GM19240 (cell line): ENCODE measurements at regions not wholly inside any gene's neighbourhood (a gene's known extent, or its start where the extent isn't known, plus 50 kb on each side); places are given as distances from the start of the nearest gene placed in this dataset.

Experiments used
- DNase-seq: peaks from one replicate; pipeline ENCODE4 v3.0.0; 2011; ENCODE audit warnings: low spot score; ENCODE audit not compliant: insufficient read length

DNA sequence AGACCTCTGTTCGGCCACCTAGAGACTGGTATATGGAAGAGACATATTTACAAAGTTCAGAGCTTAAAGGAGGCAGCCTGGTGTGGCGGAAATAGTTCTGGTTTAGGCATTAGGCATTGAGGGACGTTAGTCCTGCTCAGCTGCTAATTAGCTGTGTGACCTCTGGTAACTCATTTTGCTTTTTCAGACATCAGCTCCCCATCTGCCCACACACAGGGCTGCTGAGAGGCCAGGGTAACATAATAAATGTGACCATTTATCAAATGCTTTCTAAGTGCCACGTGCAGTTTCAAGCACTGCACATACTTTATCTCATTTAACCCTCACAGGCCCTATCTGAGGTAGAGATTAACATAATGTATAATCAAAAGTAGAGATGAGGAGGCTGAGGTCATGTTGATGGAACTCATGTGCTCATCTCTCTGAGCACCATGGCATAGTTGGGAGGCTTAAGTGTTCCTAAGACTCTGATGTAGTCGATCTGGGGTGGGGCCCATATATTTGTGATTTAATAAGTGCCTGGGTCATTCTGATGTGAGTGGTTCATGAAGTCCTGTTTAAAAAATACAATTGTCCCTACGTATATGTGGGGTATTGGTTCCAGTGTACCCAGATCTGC is 267.2 kb upstream of the PLXNA2 start:
- DNase-seq = no peak

DNA sequence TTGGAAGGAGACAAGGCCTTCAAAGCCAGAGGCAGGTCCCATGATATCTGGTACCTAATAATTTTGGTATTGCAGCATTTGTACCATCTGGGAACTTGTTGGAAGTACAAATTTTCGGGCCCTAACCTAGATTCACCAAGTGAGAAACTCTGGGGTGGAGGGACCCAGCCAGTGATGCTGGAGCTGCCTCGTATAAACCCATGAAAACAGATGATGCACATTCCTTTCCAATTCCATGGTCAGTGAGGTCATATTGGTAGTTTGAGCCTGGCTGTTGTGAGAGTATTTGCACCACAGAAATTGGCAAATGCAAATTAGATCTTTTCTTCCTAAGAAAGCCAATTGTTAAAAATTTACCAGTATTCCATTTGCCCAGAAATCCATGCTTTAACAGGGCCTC is 269.6 kb upstream of the PLXNA2 start:
- DNase-seq = no peak

DNA sequence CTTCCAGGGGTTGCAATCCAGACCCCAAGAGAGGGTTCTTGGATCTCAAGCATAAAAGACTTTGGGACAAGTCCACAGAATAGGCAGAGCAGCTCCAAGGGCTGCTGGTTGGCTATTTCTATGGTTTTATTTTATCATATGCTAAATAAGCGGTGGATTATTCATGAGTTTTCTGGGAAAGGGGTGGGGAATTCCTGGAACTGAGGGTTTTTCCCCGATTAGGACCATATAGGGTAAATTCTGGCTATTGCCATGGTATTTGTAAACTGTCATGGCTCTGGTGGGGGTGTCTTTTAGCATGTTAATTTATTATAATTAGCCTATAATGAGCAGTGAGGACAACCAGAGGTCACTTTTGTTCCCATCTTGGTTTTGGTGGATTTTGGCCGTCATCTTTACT is 270.9 kb upstream of the PLXNA2 start:
- no peak for DNase-seq

DNA sequence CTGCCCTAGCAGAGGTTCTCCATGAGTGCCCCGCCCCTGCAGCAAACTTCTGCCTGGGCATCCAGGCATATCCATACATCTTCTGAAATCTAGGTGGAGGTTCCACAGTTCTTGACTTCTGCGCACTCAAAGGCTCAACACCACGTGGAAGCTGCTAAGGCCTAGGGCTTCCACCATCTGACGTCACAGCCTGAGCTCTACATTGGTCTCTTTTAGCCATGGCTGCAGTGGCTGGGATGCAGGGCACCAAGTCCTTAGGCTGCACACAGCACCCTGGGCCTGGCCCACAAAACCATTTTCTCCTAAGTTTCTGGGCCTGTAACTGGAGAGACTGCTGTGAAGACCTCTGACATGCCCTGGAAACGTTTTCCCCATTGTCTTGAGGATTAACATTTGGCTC is 272.6 kb upstream of the PLXNA2 start:
- DNase-seq = no peak

DNA sequence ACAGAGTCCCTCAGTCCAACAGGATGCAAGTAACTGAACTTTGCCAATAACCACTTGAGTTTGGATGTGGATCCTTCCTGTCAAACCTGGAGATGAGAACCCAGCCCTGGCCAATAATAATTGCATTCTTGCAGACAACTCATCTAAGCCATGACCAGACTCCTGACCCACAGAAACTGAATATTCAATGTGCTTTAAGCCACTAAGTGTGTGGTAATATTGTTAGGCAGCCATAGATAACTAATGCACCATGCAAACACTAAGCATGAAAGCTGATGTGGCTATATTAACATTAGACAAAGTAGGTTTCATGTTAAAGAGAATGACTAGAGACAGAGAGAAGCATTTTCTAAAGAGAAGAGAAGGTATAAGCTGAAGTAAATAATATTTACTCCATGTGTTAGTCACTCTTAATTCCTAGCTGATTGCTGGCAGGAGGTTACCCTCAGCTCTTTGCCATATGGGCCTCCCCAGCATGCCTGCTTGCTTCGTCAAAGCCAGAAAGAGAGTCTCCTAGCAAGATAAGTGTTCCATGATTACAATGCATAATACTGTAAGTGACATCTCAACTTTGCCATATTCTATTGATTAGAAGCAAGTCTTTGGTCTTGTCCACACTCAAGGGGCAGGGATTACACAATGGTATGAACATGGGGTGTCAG is 276.4 kb upstream of the PLXNA2 start:
- no peak for DNase-seq

DNA sequence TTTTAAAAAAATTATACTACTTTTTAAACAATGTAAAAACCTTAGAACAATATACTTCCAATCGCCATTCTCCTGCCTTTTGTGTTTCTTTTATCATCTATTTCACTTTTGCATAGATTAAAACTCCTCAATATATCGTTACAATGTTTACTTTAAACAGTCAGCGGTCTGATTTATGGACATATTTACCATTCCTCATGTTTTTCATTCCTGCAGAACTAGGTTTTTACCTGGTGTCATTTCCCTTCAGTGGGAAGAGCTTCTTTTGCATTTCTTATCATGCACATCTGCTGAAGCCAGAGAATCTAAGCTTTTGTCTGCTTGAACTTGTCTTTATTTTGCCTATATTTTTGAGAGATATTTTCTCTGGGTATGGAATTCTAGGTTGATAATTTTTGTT is 277.4 kb upstream of the PLXNA2 start:
- DNase-seq = no peak

DNA sequence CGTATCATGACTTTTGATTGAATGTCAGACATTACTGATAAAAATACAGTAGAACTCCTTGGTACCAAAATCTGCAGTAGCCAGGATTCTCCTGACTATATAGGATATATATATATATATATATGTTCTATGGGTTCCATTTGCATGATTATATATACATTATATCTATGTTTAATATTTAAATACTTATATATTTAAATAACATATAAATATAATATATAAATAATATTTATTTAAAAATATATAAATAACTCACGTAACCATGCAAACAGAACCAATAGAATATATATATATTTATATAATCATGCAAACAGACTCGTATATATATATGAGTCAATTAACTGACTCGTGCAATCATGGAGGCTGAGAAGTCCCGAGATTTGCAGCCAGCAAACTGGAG is 278.8 kb upstream of the PLXNA2 start:
- no peak for DNase-seq

DNA sequence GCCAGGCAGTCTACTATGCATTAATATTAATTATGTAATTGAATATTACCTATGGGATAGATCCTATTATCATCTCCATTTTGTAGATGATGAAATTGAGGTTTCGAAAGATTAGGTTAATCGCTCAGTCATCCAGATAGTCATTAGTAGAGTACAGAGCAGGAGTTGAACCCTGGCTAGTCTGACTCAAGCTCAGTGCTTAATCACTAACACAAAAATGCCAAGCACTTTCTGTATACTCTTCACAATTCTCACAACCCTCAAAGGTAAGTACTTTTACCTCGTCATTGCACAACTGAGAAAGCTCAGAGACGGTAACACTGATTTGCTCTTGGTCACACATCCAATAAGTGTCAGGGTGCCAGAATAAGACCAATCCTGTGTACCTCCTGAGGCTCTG is 280.2 kb upstream of the PLXNA2 start:
- DNase-seq = no peak

DNA sequence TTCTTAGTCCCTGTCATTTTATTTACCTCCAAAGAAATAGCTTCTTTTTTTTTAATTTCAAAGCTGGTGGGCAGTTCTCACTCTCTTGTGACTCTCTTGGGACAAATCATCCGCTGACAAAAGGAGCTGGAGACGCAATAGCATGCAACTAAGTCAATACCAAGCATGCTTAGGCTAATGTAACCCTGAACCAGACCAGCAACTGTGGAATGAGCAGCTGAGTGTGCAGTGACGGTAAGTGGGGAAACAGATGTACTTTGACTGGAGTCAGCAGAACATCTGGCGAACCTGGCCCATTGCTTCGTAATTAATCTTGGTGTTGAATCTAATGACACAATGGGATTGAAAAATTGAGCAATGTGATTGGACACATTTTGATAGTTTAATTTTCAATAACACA is 280.7 kb upstream of the PLXNA2 start:
- DNase-seq = no peak

DNA sequence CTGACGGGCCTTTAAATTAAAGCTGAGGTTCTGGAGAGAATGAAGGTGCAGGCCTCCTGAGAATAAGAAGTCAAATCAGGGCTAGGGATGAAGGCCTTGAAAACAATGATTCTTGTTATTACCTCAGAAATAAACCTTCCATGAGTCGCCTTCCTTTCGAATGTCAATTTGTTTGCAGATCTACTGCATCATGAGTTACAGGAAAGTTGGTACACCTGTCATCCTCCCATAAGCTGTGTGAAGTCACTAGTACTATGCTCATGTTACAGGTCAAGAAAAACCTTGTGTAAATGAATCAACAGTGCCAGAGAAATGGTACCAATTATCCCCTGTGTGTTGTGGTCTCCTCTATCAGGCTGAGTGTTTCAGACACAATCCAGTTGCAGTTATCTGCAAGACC is 281.2 kb upstream of the PLXNA2 start:
- DNase-seq = no peak

DNA sequence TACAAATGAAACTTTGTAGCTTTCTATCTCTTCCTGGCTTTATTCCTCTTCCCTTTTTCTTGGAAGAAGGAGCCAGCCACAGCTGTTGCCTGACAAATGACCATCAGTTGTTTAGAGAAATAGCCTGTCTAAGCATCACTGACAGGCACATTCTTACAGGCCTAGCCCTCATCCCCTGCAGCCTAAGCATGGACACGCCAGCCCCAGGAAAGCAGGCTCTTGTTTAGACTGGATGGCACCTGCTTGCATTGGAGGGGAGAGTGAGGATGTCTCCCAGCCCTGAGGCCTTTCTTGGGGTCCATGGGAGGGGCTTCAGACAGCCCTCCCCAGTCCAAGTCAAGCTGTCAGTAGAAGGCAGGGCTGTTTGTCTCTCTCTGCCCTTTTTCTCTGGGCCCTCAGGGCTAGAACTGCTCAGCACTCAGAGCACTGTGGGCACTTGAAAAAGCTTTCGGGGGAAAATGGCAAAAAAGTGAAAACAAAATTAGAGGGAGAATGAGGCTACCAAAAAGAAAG is 282.5 kb upstream of the PLXNA2 start:
- DNase-seq = no peak

DNA sequence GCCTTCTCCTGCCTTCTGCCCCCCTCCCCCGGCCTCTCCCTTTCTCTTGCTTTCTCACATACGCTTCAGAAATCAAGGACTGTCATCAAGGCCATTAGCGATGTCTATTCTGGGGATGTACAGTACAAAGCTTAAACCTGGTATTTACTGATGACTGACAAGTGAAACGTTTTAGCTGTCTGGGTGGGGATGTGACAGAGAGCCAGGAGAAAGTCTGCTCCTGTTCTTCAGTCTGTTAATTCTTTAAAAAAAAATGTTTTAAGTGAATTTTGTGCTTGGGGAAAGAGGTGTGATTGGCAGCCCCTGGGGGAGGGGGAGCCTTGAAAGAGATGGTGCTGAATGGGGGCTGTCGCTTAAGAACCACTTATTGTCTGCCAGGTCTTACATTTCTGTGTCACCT is 283.0 kb upstream of the PLXNA2 start:
- no peak for DNase-seq

DNA sequence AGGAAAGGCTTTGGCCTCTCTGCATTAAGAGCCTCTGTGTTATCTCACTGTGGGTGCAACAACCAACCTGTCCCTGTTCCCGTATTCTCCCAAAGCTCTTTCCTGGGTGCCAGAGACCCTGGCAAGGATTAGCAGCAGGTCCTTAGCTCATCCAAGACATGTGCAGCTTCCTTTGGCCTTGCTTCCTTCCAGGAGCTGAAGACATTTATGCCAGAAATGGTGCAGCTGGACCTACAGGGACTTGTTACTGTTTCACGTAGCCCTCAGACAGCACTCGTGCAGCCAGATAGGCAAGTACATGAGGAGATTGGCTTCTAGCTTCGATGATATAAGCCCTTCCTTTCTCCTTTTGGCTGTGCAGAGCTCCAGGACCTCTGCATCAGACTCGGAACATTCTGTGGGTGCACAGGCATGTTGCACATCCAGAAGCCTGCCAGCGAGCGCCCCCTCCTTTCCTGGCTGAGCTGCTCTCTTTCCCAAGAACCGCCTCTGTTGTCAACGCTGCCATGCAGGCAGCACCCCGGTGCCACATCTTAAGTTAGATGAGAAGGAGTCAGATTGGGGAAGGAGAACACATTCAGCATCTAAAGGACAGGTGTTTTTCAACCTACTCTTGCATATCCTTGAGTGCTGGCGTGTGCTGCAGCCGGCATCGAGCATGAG is 284.5 kb upstream of the PLXNA2 start:
- no peak for DNase-seq

DNA sequence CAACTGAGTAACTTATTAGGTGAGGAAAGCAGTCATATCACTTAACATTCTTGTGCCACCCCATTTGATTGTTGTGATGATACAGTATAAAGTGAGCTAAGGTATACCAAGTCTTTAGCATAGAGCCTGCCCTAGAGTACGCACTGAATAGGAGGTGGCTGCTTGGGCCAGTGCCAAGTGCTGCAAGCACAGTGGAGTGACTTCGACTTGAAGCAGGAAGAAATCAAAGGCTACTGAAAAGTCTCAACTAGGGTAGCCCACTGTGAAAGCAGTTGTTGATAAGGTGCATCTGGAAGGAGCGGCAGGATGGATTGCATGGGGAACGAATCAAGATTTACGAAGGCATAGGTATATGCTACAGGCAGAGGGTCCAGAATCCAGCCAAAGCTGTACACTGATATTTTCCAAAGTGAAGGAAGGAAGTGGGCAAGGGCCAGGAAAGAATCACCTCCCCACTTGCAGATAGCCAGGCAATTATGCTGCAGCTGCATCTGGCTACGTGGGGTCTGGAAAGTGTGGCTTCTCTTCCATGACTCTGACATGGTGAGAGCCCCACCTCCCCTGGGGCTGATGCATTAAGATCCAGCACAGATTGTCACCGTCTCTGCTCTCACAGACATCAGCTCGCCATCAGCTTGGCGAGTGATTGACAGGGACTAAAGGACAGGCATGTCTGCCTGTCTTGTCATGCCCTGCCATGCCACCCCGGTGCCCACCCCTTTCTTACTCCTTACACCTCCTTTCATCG is 287.0 kb upstream of the PLXNA2 start:
- no peak for DNase-seq

DNA sequence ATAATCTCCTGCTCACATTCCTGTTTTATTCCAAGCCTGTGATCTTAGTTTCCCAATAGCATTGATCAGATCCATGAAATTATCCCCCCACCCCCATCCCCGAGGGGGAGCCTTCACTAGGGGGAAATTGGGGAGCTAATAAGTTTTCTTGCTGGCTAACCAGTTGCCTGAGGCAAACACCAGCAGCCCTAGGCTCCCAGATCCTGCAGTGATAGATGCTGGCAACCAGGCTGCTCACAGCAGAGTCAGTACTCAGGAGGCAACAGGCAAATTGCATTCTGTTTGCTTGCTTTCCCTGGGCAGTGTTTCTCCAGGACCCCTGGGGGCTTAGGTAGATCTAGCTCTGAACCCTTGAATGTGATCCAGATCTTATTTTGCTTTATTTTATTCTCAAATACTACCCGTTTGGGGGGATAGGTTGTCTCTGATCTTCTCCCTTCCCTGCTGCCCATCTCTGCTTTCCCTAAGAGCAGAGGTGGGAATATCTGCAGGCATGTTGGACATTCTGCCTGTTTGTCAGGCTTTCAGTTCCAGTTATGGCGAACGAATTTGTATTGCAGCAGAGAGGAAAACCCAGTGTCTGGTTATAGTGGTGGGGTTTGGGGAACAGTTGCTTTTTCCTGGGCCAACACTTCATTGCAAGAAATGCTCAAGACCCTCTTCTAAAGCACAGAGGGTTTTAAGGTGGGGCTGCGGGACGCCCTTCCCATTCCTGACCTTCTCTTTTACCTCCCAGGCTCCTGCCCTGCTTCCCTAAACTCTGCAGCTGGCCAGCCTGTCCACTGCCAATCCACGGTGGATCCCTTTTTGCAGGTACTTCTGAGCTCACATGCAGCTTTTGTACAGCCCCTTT is 289.8 kb upstream of the PLXNA2 start:
- no peak for DNase-seq

DNA sequence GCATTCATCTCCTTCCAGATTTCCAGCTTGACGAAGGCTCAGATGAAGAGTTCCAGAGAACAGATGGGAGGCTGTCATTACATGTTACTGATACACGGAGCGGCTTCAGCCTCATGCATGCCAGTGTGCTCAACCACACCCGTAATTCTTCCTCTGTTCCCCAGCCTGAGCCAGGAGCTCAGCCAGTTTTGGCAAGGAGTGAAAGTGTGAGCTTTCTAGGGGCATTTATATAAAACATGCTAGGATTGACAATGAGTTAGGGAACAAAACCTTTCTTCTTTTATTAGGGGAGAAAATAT is 290.4 kb upstream of the PLXNA2 start:
- DNase-seq = no peak

DNA sequence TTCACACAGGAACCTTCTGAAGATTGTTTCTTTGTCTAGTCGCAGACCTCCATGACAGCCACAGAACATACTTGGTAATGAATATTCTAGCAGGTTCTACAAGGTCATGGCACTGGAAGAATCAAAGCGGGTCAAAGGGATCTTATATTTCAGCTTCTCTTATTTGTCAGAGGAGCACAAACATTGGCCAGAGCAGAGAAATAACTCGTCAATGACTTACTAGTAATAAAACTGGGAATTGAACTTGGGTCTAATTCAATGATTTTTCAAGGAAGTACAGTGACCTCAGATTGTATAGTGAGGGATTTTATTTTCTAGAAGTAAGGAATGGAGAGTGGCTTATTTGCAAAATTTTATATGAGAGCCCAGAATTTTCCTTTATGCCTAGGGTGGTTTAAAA is 290.8 kb upstream of the PLXNA2 start:
- no peak for DNase-seq

DNA sequence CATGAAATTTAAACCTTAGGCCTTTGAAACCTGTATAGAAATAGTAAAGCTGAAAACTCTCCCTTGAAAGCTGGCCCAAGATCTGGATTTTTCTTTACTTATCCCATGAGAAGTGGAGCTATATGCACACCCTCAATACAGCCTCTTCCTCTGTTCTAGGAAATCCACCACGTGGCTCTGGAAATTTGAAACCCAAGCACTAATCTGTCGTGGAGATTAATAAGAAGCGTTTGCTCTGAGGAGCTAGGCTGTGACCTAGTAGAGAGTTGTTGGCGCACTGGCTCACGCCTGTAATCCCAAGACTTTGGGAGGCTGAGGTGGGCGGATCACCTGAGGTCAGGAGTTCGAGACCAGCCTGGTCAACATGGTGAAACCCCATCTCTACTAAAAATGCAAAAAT is 291.3 kb upstream of the PLXNA2 start:
- DNase-seq = no peak

DNA sequence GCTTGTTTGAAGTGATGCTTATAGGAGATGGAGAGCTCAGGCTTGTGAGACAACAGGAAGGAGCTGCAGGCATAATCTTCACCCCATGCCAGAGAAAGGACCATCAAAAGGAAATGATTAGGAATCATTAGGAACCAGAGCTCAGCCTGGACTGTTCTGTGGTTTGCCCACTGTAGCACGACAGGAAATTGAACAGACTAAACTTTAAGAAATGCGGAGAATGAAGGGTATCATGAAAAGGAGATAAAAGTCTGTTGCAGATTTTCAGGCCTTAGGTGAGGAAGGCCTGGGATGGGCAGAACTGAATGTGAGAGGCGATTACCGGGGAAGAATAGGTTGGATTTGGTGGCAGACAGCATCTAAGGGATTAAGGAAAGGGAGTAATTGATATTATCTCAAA is 292.0 kb upstream of the PLXNA2 start:
- DNase-seq = no peak

DNA sequence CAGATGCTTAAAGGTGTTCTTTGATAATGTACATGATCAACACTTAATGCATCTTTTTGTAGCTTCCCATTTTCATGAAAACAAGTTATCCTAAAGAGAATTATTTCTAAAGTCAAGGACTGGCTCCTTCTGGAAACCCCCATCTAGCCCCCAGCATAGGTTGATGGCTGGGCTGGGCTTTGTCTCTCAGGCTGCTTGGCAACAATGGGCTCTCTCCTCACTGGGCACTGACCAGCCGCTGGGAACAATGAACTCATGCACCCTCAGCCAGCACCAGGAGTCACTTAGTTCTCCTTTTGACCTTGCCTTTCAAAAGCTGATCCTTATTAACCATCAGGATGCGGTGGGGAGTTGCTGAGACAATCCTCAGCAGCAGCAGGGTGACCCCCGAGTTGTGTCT is 293.0 kb upstream of the PLXNA2 start:
- DNase-seq = no peak

DNA sequence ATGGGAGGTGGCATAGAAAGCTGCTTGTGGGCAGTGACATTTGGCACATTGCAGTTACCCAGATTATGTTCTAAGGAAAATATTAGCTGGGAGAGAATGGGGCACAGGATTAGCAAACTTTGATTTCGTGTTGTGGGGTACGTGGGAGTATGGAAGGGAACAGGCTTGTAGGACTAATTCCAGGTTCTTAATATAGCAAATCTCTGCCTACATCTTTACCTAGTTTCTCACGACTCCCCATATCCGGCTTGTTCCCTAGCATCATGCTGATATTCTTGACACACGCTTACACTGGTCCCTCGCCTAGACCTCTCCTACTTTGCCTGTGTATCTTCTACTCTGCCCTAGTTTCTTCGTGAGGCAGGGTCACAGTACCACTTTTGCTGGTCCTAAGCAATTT is 293.9 kb upstream of the PLXNA2 start:
- no peak for DNase-seq

DNA sequence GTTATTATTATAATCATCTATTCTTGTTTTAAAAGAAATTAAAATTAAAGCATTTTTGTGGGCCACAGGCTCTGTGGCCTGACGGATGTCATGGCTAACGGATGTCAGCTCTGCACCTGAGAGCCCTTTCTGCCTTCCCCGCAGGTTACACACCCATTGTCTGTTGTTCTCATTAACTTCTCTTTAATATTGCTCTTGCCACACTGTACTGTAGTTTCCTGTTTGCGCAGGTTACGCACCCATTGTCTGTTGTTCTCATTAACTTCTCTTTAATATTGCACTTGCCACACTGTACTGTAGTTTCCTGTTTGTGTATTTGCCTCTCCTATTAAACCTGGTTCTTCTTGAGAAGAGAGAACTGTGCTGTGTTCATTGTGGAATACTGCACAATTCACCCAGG is 294.4 kb upstream of the PLXNA2 start:
- DNase-seq = no peak
